ENCODE measurements at regions not wholly inside any gene's neighbourhood (a gene's known extent, or its start where the extent isn't known, plus 50 kb on each side); places are given as distances from the start of the nearest gene placed in this dataset.

GRCh38 chr4:170777663-170778062 is 687.9 kb upstream of the AADAT start:
- H3K4ac ChIP-seq (replicated peaks; ENCODE audit: insufficient read length, low read depth, low read length) = no peak overlapping the region
- H4K8ac ChIP-seq (ENCODE audit: extremely low read depth, insufficient read depth, low read length) = no peak overlapping the region
- H2BK120ac ChIP-seq (replicated peaks; ENCODE audit: low read depth, low read length) = no peak overlapping the region
- H3K27me3 ChIP-seq (replicated peaks in 1 of 4; ENCODE audit: control insufficient read depth in 3 of 4, extremely low read depth in 1 of 4, insufficient read depth in 3 of 4, low read length in 3 of 4) = no peaks in the 10 kb centered on the region
- no peak overlapping the region for H3K27ac ChIP-seq (ENCODE audit: low read depth, low read length)
- no peak overlapping the region for H3K4me3 ChIP-seq (ENCODE audit: extremely low read depth in 1 of 4, insufficient read depth in 2 of 4, low read depth in 3 of 4, low read length in 4 of 4)
- H3K56ac ChIP-seq (replicated peaks; ENCODE audit: insufficient read length, low read depth, low read length) = no peak overlapping the region
- H3K4me1 ChIP-seq (replicated peaks in 1 of 4; ENCODE audit: control insufficient read depth in 3 of 4, insufficient read depth in 4 of 4, low read length in 3 of 4) = no peaks in the 10 kb centered on the region
- H3K23ac ChIP-seq (ENCODE audit: insufficient read length) = no peak overlapping the region
- no peak overlapping the region for H4K91ac ChIP-seq (replicated peaks; ENCODE audit: insufficient read length, low read length)
- H4K20me1 ChIP-seq (replicated peaks in 1 of 2; ENCODE audit: control insufficient read depth in 1 of 2, insufficient read depth in 2 of 2, low read length in 2 of 2) = no peaks in the 10 kb centered on the region
- no peak overlapping the region for H3K18ac ChIP-seq (ENCODE audit: extremely low read depth, low read length)
- H3K36me3 ChIP-seq (ENCODE audit: control insufficient read depth in 2 of 4, insufficient read depth in 4 of 4, low read length in 3 of 4) = no peaks in the 10 kb centered on the region
- no peak overlapping the region for H2BK15ac ChIP-seq (ENCODE audit: low read length)
- no peak overlapping the region for H3K9ac ChIP-seq (replicated peaks in 1 of 4; ENCODE audit: extremely low read depth in 1 of 4, low read depth in 3 of 4, low read length in 3 of 4)
- ChIA-PET POLR2A (ENCODE audit: partially characterized antibody) (no interaction called here), CTCF (ENCODE audit: partially characterized antibody) (no interaction called here)
- H4K5ac ChIP-seq (ENCODE audit: insufficient read length, low read depth, low read length) = no peak overlapping the region
- DNase-seq (ENCODE audit: low read depth in 1 of 2, low spot score in 2 of 2) (no peak), FAIRE-seq (no peak)
- H2AK5ac ChIP-seq (ENCODE audit: low read depth, low read length) = no peak overlapping the region
- H2AFZ ChIP-seq (ENCODE audit: low read length) = no peak overlapping the region
- H3K4me2 ChIP-seq (ENCODE audit: insufficient read depth in 1 of 2, low read depth in 2 of 2, low read length in 2 of 2) = no peak overlapping the region
- peaks cover 0 to 5% of the 10 kb centered on the region in 2 experiments; a peak in 1 of 4 replicates for H3K9me3 ChIP-seq (ENCODE audit: insufficient read depth in 2 of 2, low read depth in 1 of 2, low read length in 1 of 2)
- 92% methylated on average over 3 of the region's 3 CpGs; no CpG with 5 or more reads in 1 of the 2 experiments for WGBS, 2 experiments (ENCODE audit: extremely low coverage in 1 of 2, insufficient coverage in 1 of 2, insufficient read length in 1 of 2, insufficient replicate concordance in 2 of 2, low coverage in 1 of 2, low lambda C conversion rate in 2 of 2, missing lambda C conversion rate in 1 of 2)
- no peak overlapping the region for H2BK12ac ChIP-seq (ENCODE audit: low read depth, low read length)
- H3K79me2 ChIP-seq (ENCODE audit: control insufficient read depth in 1 of 2, insufficient read depth in 2 of 2, low read length in 2 of 2) = no peaks in the 10 kb centered on the region
- no peak overlapping the region for H3K14ac ChIP-seq (ENCODE audit: insufficient read length)
- H3K23me2 ChIP-seq (ENCODE audit: low read depth, low read length) = no peaks in the 10 kb centered on the region
- H3K79me1 ChIP-seq (ENCODE audit: low read depth, low read length) = no peaks in the 10 kb centered on the region
- no peak overlapping the region for H2BK20ac ChIP-seq (ENCODE audit: low read length)
- H2BK5ac ChIP-seq (ENCODE audit: low read depth, low read length) = no peak overlapping the region
- TF ChIP-seq RXRA (IDR thresholded peaks at IDR 0.05; ENCODE audit: insufficient read depth, low read depth, low read length) = no peak
- TF ChIP-seq ASH2L (IDR thresholded peaks at IDR 0.05; ENCODE audit: low read length) = no peak
- TF ChIP-seq SIRT6 (IDR thresholded peaks at IDR 0.05; ENCODE audit: low read length) = no peak
- no peak for TF ChIP-seq SP1 (IDR thresholded peaks at IDR 0.05; ENCODE audit: low read depth, low read length)
- no peak for TF ChIP-seq USF2 (IDR thresholded peaks at IDR 0.05; ENCODE audit: low read length)
- no peak for TF ChIP-seq NRF1 (IDR thresholded peaks at IDR 0.05; ENCODE audit: low read depth, low read length)
- no peak for TF ChIP-seq YY1 (IDR thresholded peaks at IDR 0.05; ENCODE audit: low read depth, low read length)
- TF ChIP-seq KDM4A (IDR thresholded peaks at IDR 0.05; ENCODE audit: low read depth, low read length, severe bottlenecking) = no peak
- TF ChIP-seq RAD21 (IDR thresholded peaks at IDR 0.05 in 1 of 2, conservative IDR thresholded peaks at IDR 0.05 in 1 of 2; ENCODE audit: low read depth in 2 of 2, low read length in 2 of 2) = no peak
- TF ChIP-seq CBX5 (IDR thresholded peaks at IDR 0.05; ENCODE audit: low read depth, low read length) = no peak
- TF ChIP-seq HDAC6 (IDR thresholded peaks at IDR 0.05; ENCODE audit: low read depth, low read length) = no peak
